HepG2 (cell line): ENCODE measurements at regions not wholly inside any gene's neighbourhood (a gene's known extent, or its start where the extent isn't known, plus 50 kb on each side); places are given as distances from the start of the nearest gene placed in this dataset.

ENCODE experiments used
- ATAC-seq: fragments of 200-7000 bp; cut with Tn5 transposase; 3 replicates; pipeline ENCODE4 v1.9.1; 2020; ENCODE audit warnings: mild to moderate bottlenecking, moderate library complexity
- BruUV-seq: library from RNA; stranded (reverse); fragments of 400-500 nt; replicated peaks from 2 replicates; lab custom pipeline; 2021; lab: Mats Ljungman, UMichigan
- CTCF ChIA-PET: fragments of 300-600 bp; formaldehyde crosslinking; extraction: SDS; loops from one replicate; lab custom pipeline; 2021; ENCODE audit warnings: low total read pairs, inconsistent platforms, low intra/inter-chr PET ratio; lab: Yijun Ruan, JAX
- POLR2A ChIA-PET: fragments of 350-600 bp; sonication (Branson Sonifier 250); formaldehyde crosslinking; loops from one replicate; lab custom pipeline; 2020; ENCODE audit warnings: antibody characterized with exemption, inconsistent platforms; lab: Yijun Ruan, JAX
- DNase-seq: peaks from one replicate; pipeline ENCODE4 v3.0.0-alpha.2; 2015; ENCODE audit warnings: low spot score
- FAIRE-seq: peaks from 3 replicates; lab custom pipeline; 2011; peaks lifted over from hg19 to GRCh38; lab: Jason Lieb, UNC
- H2AFZ ChIP-seq: one replicate; pipeline ENCODE4 v1.6.1; 2011; ENCODE audit warnings: low read length, inconsistent platforms
- H3K27ac ChIP-seq: fragments of 300-600 bp; 3 replicates; pipeline ENCODE4 v1.8.0; 2011; ENCODE audit warnings: mixed run types, mild to moderate bottlenecking, mixed read lengths, low read length, inconsistent platforms; ENCODE audit not compliant: insufficient read depth; ENCODE audit errors: extremely low read length
- H3K27me3 ChIP-seq, 2 experiments: fragments of 200-600 bp in 1 of 2; 2 replicates in 1 of 2; 3 replicates in 1 of 2; pipeline versions ENCODE4 v1.6.0 to v1.8.0; 2011; ENCODE audit warnings: low read length in 2 of 2, mild to moderate bottlenecking in 2 of 2, moderate library complexity in 2 of 2, inconsistent platforms in 1 of 2; ENCODE audit not compliant: insufficient read depth in 2 of 2, control insufficient read depth in 1 of 2
- H3K36me3 ChIP-seq, 2 experiments: fragments of 200-600 bp in 1 of 2; replicated peaks in 1 of 2; 2 replicates in 1 of 2; 3 replicates in 1 of 2; pipeline versions ENCODE4 v1.5.1 to v1.8.0; 2011; ENCODE audit warnings: low read length in 2 of 2, inconsistent platforms in 1 of 2; ENCODE audit not compliant: insufficient read depth in 2 of 2, control insufficient read depth in 1 of 2
- H3K4me1 ChIP-seq: 2 replicates; pipeline ENCODE4 v1.5.1; 2012; ENCODE audit warnings: low read length, inconsistent platforms; ENCODE audit not compliant: insufficient read depth
- H3K4me2 ChIP-seq: 2 replicates; pipeline ENCODE4 v1.6.0; 2011; ENCODE audit warnings: low read depth, low read length, inconsistent platforms
- H3K4me3 ChIP-seq, 3 experiments: fragments of 200-600 bp in 1 of 3; sonication (generic), shearing (Covaris generic) in 1 of 3; replicated peaks in 1 of 3; 2 replicates each; pipeline ENCODE4 v1.5.1; 2011 to 2016; ENCODE audit warnings: low read length in 3 of 3, inconsistent platforms in 2 of 3, low read depth in 2 of 3, mild to moderate bottlenecking in 2 of 3, control low read depth in 1 of 3, mixed read lengths in 1 of 3; ENCODE audit not compliant: insufficient read depth in 1 of 3
- H3K79me2 ChIP-seq: one replicate; pipeline ENCODE4 v1.6.1; 2011; ENCODE audit warnings: low read length, inconsistent platforms; ENCODE audit not compliant: insufficient read depth
- H3K9ac ChIP-seq: 2 replicates; pipeline ENCODE4 v1.6.0; 2011; ENCODE audit warnings: mild to moderate bottlenecking, low read depth, low read length, inconsistent platforms; ENCODE audit not compliant: insufficient read depth
- H3K9me3 ChIP-seq: 2 replicates; pipeline ENCODE4 v1.5.1; 2012; ENCODE audit warnings: mild to moderate bottlenecking, low read length
- H4K20me1 ChIP-seq: 2 replicates; pipeline ENCODE4 v1.6.0; 2011; ENCODE audit warnings: inconsistent platforms, mild to moderate bottlenecking, low read length, moderate library complexity; ENCODE audit not compliant: insufficient read depth
- ELF3 ChIP-seq: IDR thresholded peaks from 2 replicates; pipeline ENCODE4 v1.6.1; 2016; ENCODE audit warnings: missing genetic modification reagents, missing compliant biosample characterization
- MAFK ChIP-seq, 2 experiments: IDR thresholded peaks in 1 of 2; conservative IDR thresholded peaks in 1 of 2; 2 replicates each; pipeline ENCODE4 v1.6.1; 2011; ENCODE audit warnings: improper control_type of control experiment in 2 of 2, low read length in 2 of 2
- MED1 ChIP-seq: sonication (generic); formaldehyde crosslinking; IDR thresholded peaks from 2 replicates; pipeline ENCODE4 v1.4.0; 2020; ENCODE audit warnings: missing genetic modification reagents
- ONECUT2 ChIP-seq: sonication (generic); formaldehyde crosslinking; IDR thresholded peaks from 2 replicates; pipeline ENCODE4 v1.4.0; 2020; ENCODE audit warnings: missing genetic modification reagents
- RCOR2 ChIP-seq: IDR thresholded peaks from 2 replicates; pipeline ENCODE4 v1.6.1; 2016; ENCODE audit warnings: missing biosample characterization, missing genetic modification reagents
- SATB2 ChIP-seq: sonication (generic); formaldehyde crosslinking; IDR thresholded peaks from 2 replicates; pipeline ENCODE4 v1.5.0; 2020; ENCODE audit warnings: missing genetic modification reagents
- SMAD1 ChIP-seq: sonication (generic); formaldehyde crosslinking; IDR thresholded peaks from 2 replicates; pipeline ENCODE4 v1.4.0; 2020; ENCODE audit warnings: missing genetic modification reagents, low read depth, mild to moderate bottlenecking, borderline replicate concordance
- TSC22D2 ChIP-seq: sonication (generic); formaldehyde crosslinking; IDR thresholded peaks from 2 replicates; pipeline ENCODE4 v1.5.1; 2020; ENCODE audit warnings: missing genetic modification reagents, mild to moderate bottlenecking, borderline replicate concordance
- ZFP36L1 ChIP-seq: sonication (generic); formaldehyde crosslinking; IDR thresholded peaks from 2 replicates; pipeline ENCODE4 v1.8.0; 2022; ENCODE audit warnings: mild to moderate bottlenecking, missing genetic modification reagents, moderate library complexity
- ZMYM2 ChIP-seq: sonication (generic); formaldehyde crosslinking; IDR thresholded peaks from 2 replicates; pipeline ENCODE4 v1.8.0; 2022; ENCODE audit warnings: mild to moderate bottlenecking, missing genetic modification reagents
- ZNF251 ChIP-seq: sonication (generic); formaldehyde crosslinking; IDR thresholded peaks from 2 replicates; pipeline ENCODE4 v1.9.0; 2021; ENCODE audit warnings: mild to moderate bottlenecking, missing genetic modification reagents
- ZNF552 ChIP-seq: sonication (generic); formaldehyde crosslinking; IDR thresholded peaks from 2 replicates; pipeline ENCODE4 v1.9.0; 2022; ENCODE audit warnings: missing genetic modification reagents, mild to moderate bottlenecking, borderline replicate concordance
- ZNF709 ChIP-seq: sonication (generic); formaldehyde crosslinking; IDR thresholded peaks from 2 replicates; pipeline ENCODE4 v1.5.0; 2020; ENCODE audit warnings: mild to moderate bottlenecking, missing genetic modification reagents
- WGBS: methylation state at CpG from one replicate; pipeline ENCODE4 v1.1.6; 2017; ENCODE audit warnings: low lambda C conversion rate; 5-methylcytosine and 5-hydroxymethylcytosine counted together
- in situ Hi-C: cut with HindIII; loops from 2 replicates; pipeline ENCODE4 v1.10.0; 2017; ENCODE audit warnings: low pct_unique_long_range_greater_than_20kb; ENCODE audit not compliant: extremely low pct_ligation_motif_present
- intact Hi-C: fragments of 100-400 bp; cut with micrococcal nuclease; formaldehyde crosslinking; loops from one replicate; pipeline ENCODE4 v1.10.0; 2022; ENCODE audit not compliant: unreplicated experiment
- TF ChIP-seq, protein P1 (sequence below), 2 experiments: sonication (generic) in 1 of 2; formaldehyde crosslinking in 1 of 2; IDR thresholded peaks; 2 replicates each; pipeline versions ENCODE4 v1.4.0 to v1.6.1; 2018 to 2020; ENCODE audit warnings: missing genetic modification reagents in 2 of 2, borderline replicate concordance in 1 of 2, low read depth in 1 of 2, mild to moderate bottlenecking in 1 of 2, missing biosample characterization in 1 of 2
- TF ChIP-seq, protein P2 (sequence below): sonication (generic); formaldehyde crosslinking; IDR thresholded peaks from 2 replicates; pipeline ENCODE4 v1.5.1; 2020; ENCODE audit warnings: mild to moderate bottlenecking, moderate library complexity, missing genetic modification reagents
- TF ChIP-seq, protein P3 (sequence below): sonication (generic); formaldehyde crosslinking; IDR thresholded peaks from 2 replicates; pipeline ENCODE4 v1.8.1; 2023; ENCODE audit warnings: mild to moderate bottlenecking, missing genetic modification reagents
- TF ChIP-seq, protein P4 (sequence below): sonication (generic); formaldehyde crosslinking; IDR thresholded peaks from 2 replicates; pipeline ENCODE4 v1.4.0; 2020; ENCODE audit warnings: missing genetic modification reagents, mild to moderate bottlenecking, borderline replicate concordance

DNA sequence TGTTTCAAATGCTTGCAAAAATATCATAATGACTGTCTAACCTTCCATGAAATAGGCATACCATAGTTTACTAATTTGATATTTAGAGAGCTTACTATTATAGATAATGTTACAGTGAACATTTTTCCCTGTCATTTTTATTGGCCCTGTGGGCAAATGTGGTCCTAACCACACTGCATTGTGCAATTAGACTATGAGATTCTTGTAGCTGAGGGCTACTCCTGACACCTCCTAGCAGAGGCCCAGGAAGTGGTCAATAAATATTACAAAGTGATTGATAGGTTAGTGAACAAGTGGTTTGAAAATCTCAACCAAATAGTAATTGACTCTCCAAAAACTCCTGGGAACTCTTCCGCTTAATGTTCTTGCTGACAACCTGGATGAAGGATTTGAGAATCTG lies 160.5 kb upstream of the KCNG1 start:
- intact Hi-C loops, result no loop called here
- Histone ChIP-seq H3K4me1 (no peaks in the 10 kb centered on the region), H3K79me2 (no peaks in the 10 kb centered on the region), H3K9ac (no peak overlapping the region), H3K27ac (no peak overlapping the region), H3K36me3 (no peaks in the 10 kb centered on the region), H2AFZ (no peak overlapping the region), H3K4me3 (no peak overlapping the region), H4K20me1 (no peaks in the 10 kb centered on the region), H3K4me2 (no peak overlapping the region), H3K27me3 (peaks cover 0 to 7% of the 10 kb centered on the region in 2 experiments; a peak in 1 of 5 replicates), H3K9me3 (no peaks in the 10 kb centered on the region)
- ChIA-PET CTCF (no interaction called here), POLR2A (no interaction called here)
- DNase-seq (no peak), FAIRE-seq (no peak), ATAC-seq (no peak)
- WGBS, result 85% methylated on average over 1 of the region's 1 CpG
- in situ Hi-C loops, result no loop called here
- BruUV-seq, result no TSS peak
- TF ChIP-seq ZFP36L1 (CRISPR knock-in tag), result no peak
- TF ChIP-seq ZNF251 (CRISPR knock-in tag), result no peak
- TF ChIP-seq, protein P1, sequence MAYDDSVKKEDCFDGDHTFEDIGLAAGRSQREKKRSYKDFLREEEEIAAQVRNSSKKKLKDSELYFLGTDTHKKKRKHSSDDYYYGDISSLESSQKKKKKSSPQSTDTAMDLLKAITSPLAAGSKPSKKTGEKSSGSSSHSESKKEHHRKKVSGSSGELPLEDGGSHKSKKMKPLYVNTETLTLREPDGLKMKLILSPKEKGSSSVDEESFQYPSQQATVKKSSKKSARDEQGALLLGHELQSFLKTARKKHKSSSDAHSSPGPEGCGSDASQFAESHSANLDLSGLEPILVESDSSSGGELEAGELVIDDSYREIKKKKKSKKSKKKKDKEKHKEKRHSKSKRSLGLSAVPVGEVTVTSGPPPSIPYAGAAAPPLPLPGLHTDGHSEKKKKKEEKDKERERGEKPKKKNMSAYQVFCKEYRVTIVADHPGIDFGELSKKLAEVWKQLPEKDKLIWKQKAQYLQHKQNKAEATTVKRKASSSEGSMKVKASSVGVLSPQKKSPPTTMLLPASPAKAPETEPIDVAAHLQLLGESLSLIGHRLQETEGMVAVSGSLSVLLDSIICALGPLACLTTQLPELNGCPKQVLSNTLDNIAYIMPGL (CRISPR knock-in tag; IDR thresholded peaks at IDR 0.05; ENCODE audit: borderline replicate concordance in 1 of 2, low read depth in 1 of 2), result no peak
- no peak for TF ChIP-seq MED1 (CRISPR knock-in tag)
- no peak for TF ChIP-seq RCOR2 (CRISPR knock-in tag)
- no peak for TF ChIP-seq TSC22D2
- TF ChIP-seq ZNF709 (CRISPR knock-in tag), result no peak
- no peak for TF ChIP-seq ZMYM2 (CRISPR knock-in tag)
- no peak for TF ChIP-seq SATB2
- TF ChIP-seq, protein P2, sequence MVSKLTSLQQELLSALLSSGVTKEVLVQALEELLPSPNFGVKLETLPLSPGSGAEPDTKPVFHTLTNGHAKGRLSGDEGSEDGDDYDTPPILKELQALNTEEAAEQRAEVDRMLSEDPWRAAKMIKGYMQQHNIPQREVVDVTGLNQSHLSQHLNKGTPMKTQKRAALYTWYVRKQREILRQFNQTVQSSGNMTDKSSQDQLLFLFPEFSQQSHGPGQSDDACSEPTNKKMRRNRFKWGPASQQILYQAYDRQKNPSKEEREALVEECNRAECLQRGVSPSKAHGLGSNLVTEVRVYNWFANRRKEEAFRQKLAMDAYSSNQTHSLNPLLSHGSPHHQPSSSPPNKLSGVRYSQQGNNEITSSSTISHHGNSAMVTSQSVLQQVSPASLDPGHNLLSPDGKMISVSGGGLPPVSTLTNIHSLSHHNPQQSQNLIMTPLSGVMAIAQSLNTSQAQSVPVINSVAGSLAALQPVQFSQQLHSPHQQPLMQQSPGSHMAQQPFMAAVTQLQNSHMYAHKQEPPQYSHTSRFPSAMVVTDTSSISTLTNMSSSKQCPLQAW (CRISPR knock-in tag), result no peak
- no peak for TF ChIP-seq ELF3 (CRISPR knock-in tag)
- TF ChIP-seq, protein P3, sequence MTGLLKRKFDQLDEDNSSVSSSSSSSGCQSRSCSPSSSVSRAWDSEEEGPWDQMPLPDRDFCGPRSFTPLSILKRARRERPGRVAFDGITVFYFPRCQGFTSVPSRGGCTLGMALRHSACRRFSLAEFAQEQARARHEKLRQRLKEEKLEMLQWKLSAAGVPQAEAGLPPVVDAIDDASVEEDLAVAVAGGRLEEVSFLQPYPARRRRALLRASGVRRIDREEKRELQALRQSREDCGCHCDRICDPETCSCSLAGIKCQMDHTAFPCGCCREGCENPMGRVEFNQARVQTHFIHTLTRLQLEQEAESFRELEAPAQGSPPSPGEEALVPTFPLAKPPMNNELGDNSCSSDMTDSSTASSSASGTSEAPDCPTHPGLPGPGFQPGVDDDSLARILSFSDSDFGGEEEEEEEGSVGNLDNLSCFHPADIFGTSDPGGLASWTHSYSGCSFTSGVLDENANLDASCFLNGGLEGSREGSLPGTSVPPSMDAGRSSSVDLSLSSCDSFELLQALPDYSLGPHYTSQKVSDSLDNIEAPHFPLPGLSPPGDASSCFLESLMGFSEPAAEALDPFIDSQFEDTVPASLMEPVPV, result no peak
- TF ChIP-seq SMAD1 (CRISPR knock-in tag), result no peak
- TF ChIP-seq, protein P4, sequence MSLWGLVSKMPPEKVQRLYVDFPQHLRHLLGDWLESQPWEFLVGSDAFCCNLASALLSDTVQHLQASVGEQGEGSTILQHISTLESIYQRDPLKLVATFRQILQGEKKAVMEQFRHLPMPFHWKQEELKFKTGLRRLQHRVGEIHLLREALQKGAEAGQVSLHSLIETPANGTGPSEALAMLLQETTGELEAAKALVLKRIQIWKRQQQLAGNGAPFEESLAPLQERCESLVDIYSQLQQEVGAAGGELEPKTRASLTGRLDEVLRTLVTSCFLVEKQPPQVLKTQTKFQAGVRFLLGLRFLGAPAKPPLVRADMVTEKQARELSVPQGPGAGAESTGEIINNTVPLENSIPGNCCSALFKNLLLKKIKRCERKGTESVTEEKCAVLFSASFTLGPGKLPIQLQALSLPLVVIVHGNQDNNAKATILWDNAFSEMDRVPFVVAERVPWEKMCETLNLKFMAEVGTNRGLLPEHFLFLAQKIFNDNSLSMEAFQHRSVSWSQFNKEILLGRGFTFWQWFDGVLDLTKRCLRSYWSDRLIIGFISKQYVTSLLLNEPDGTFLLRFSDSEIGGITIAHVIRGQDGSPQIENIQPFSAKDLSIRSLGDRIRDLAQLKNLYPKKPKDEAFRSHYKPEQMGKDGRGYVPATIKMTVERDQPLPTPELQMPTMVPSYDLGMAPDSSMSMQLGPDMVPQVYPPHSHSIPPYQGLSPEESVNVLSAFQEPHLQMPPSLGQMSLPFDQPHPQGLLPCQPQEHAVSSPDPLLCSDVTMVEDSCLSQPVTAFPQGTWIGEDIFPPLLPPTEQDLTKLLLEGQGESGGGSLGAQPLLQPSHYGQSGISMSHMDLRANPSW, result no peak
- no peak for TF ChIP-seq ONECUT2
- TF ChIP-seq MAFK (conservative IDR thresholded peaks at IDR 0.05 in 1 of 2, IDR thresholded peaks at IDR 0.05 in 1 of 2; ENCODE audit: low read length in 2 of 2), result no peak
- TF ChIP-seq ZNF552, result no peak
